Keratinocyte (primary cell): ENCODE measurements at regions not wholly inside any gene's neighbourhood (a gene's known extent, or its start where the extent isn't known, plus 50 kb on each side); places are given as distances from the start of the nearest gene placed in this dataset.

Source experiments
- DNase-seq: peaks from one replicate; pipeline ENCODE4 v3.0.0-alpha.2; 2011; ENCODE audit warnings: low read depth, missing footprints, low spot score
- FAIRE-seq: peaks from 2 replicates; lab custom pipeline; 2011; peaks lifted over from hg19 to GRCh38; lab: Jason Lieb, UNC
- H2AFZ ChIP-seq: 2 replicates; pipeline ENCODE4 v1.6.0; 2012; ENCODE audit warnings: low read length, control low read depth, inconsistent platforms; ENCODE audit not compliant: control insufficient read depth
- H3K27ac ChIP-seq: 2 replicates; pipeline ENCODE4 v1.5.1; 2011; ENCODE audit warnings: low read length; ENCODE audit not compliant: control insufficient read depth, insufficient read depth
- H3K27me3 ChIP-seq: 3 replicates; pipeline ENCODE4 v1.6.0; 2011; ENCODE audit warnings: low read length; ENCODE audit not compliant: control insufficient read depth, insufficient read depth; ENCODE audit errors: extremely low read depth
- H3K36me3 ChIP-seq, 2 experiments: 2 replicates in 1 of 2; 3 replicates in 1 of 2; pipeline ENCODE4 v1.5.1; 2011; ENCODE audit warnings: low read length in 2 of 2, mild to moderate bottlenecking in 1 of 2; ENCODE audit not compliant: control insufficient read depth in 2 of 2, insufficient read depth in 2 of 2; ENCODE audit errors: extremely low read depth in 1 of 2
- H3K4me1 ChIP-seq: 3 replicates; pipeline ENCODE4 v1.5.1; 2011; ENCODE audit warnings: low read length; ENCODE audit not compliant: control insufficient read depth, insufficient read depth; ENCODE audit errors: extremely low read depth
- H3K4me2 ChIP-seq: 3 replicates; pipeline ENCODE4 v1.6.0; 2011; ENCODE audit warnings: low read depth, low read length; ENCODE audit not compliant: control insufficient read depth, insufficient read depth; ENCODE audit errors: extremely low read depth
- H3K4me3 ChIP-seq, 3 experiments: fragments of 200-600 bp in 1 of 3; sonication (generic) in 1 of 3; 2 replicates in 2 of 3; 3 replicates in 1 of 3; pipeline ENCODE4 v1.5.1; 2011 to 2016; ENCODE audit warnings: low read length in 3 of 3, mild to moderate bottlenecking in 3 of 3, control low read depth in 2 of 3, inconsistent platforms in 1 of 3, low read depth in 1 of 3, mixed read lengths in 1 of 3, mixed run types in 1 of 3, moderate library complexity in 1 of 3; ENCODE audit not compliant: control insufficient read depth in 2 of 3, insufficient read depth in 2 of 3; ENCODE audit errors: extremely low read depth in 1 of 3
- H3K79me2 ChIP-seq: 2 replicates; pipeline ENCODE4 v1.6.0; 2012; ENCODE audit warnings: low read length; ENCODE audit not compliant: control insufficient read depth, insufficient read depth
- H3K9ac ChIP-seq: 3 replicates; pipeline ENCODE4 v1.6.0; 2011; ENCODE audit warnings: low read length; ENCODE audit not compliant: control insufficient read depth, insufficient read depth; ENCODE audit errors: extremely low read depth
- H3K9me1 ChIP-seq: 3 replicates; pipeline ENCODE4 v1.6.0; 2011; ENCODE audit warnings: low read length; ENCODE audit not compliant: control insufficient read depth, insufficient read depth; ENCODE audit errors: extremely low read depth
- H3K9me3 ChIP-seq: 2 replicates; pipeline ENCODE4 v1.5.1; 2012; ENCODE audit warnings: low read depth, low read length; ENCODE audit not compliant: control insufficient read depth
- H4K20me1 ChIP-seq: 3 replicates; pipeline ENCODE4 v1.6.0; 2011; ENCODE audit warnings: low read length; ENCODE audit not compliant: control insufficient read depth, insufficient read depth; ENCODE audit errors: extremely low read depth
- EZH2 ChIP-seq: IDR thresholded peaks from one replicate; pipeline ENCODE4 v1.6.1; 2012; ENCODE audit warnings: inconsistent platforms, mild to moderate bottlenecking, low read length, moderate library complexity
- dilution Hi-C: fragments of 300-500 bp; cut with MboI; formaldehyde crosslinking; loops from one replicate; pipeline ENCODE4 v1.7.0; 2020; ENCODE audit warnings: low sequenced_read_pairs; ENCODE audit not compliant: extremely low pct_ligation_motif_present
- TF ChIP-seq, protein P1 (sequence below), 3 experiments: IDR thresholded peaks in 1 of 3; conservative IDR thresholded peaks in 1 of 3; optimal IDR thresholded peaks in 1 of 3; 2 replicates in 2 of 3; 3 replicates in 1 of 3; pipeline versions ENCODE3 to v1.5.1; 2011; ENCODE audit warnings: low read length in 3 of 3, mild to moderate bottlenecking in 3 of 3, moderate library complexity in 2 of 3, control low read depth in 1 of 3, inconsistent platforms in 1 of 3; ENCODE audit not compliant: insufficient read depth in 2 of 3; ENCODE audit errors: extremely low read depth in 1 of 3

DNA sequence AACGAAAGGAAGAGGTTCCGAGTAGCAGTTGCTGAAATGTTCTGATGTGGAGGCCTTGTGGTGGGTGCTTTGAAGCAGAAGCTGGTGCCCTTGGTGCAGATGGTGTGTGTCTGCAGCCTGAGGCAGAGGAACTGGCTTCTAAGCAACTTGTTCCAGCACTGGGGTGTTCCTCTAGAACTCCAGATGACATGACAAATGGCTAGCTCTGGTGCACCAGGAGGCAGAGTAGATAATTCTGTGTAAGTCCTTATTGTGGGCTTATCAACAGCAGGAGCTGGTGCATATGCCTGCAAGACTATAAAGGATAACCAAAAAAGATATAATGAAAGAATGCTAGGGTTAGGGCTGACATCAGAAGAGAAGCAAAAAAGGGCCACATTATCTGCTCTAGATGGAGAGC lies 76.5 kb downstream of the ARL5B start:
- Histone ChIP-seq H3K79me2 (no peaks in the 10 kb centered on the region), H3K4me3 (no peak overlapping the region), H3K27me3 (no peaks in the 10 kb centered on the region), H3K9me3 (no peaks in the 10 kb centered on the region), H3K4me1 (no peaks in the 10 kb centered on the region), H3K36me3 (no peaks in the 10 kb centered on the region), H3K27ac (no peak overlapping the region), H3K9me1 (no peaks in the 10 kb centered on the region), H4K20me1 (no peaks in the 10 kb centered on the region), H3K4me2 (no peak overlapping the region), H2AFZ (no peak overlapping the region), H3K9ac (no peak overlapping the region)
- FAIRE-seq, result no peak
- TF ChIP-seq, protein P1, sequence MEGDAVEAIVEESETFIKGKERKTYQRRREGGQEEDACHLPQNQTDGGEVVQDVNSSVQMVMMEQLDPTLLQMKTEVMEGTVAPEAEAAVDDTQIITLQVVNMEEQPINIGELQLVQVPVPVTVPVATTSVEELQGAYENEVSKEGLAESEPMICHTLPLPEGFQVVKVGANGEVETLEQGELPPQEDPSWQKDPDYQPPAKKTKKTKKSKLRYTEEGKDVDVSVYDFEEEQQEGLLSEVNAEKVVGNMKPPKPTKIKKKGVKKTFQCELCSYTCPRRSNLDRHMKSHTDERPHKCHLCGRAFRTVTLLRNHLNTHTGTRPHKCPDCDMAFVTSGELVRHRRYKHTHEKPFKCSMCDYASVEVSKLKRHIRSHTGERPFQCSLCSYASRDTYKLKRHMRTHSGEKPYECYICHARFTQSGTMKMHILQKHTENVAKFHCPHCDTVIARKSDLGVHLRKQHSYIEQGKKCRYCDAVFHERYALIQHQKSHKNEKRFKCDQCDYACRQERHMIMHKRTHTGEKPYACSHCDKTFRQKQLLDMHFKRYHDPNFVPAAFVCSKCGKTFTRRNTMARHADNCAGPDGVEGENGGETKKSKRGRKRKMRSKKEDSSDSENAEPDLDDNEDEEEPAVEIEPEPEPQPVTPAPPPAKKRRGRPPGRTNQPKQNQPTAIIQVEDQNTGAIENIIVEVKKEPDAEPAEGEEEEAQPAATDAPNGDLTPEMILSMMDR (optimal IDR thresholded peaks at IDR 0.05 in 1 of 3, IDR thresholded peaks at IDR 0.05 in 1 of 3, conservative IDR thresholded peaks at IDR 0.05 in 1 of 3; ENCODE audit: extremely low read depth in 1 of 3, insufficient read depth in 2 of 3, low read length in 3 of 3), result no peak
- TF ChIP-seq EZH2, result no peak
- dilution Hi-C loops, result no loop called here
- no peak for DNase-seq

DNA sequence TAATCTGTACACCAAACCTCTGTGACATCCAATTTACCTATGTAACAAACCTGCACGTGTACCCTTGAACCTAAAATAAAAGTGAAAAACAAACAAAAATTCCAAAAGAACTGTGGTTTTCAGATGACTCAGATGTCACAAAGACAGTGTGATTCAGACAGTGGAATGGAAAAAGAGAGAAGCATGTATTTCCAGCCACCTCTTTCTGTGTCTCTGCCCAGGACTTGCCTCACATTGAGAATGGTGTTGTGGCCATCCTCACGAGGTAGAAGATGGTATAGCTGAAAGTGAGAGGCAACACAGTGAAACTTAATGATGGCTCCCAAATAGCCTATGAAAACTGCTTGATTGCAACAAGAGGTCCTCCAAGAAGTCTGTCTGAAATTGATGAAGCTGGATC lies 78.0 kb downstream of the ARL5B start:
- Histone ChIP-seq H3K9me1 (no peaks in the 10 kb centered on the region), H3K4me2 (no peak overlapping the region), H3K27ac (no peak overlapping the region), H3K79me2 (no peaks in the 10 kb centered on the region), H3K4me1 (no peaks in the 10 kb centered on the region), H3K27me3 (no peaks in the 10 kb centered on the region), H3K4me3 (no peak overlapping the region), H3K9ac (no peak overlapping the region), H3K9me3 (no peaks in the 10 kb centered on the region), H2AFZ (no peak overlapping the region), H4K20me1 (no peaks in the 10 kb centered on the region), H3K36me3 (no peaks in the 10 kb centered on the region)
- DNase-seq (no peak), FAIRE-seq (no peak)
- dilution Hi-C loops, result no loop called here
- TF ChIP-seq, protein P1 (optimal IDR thresholded peaks at IDR 0.05 in 1 of 3, IDR thresholded peaks at IDR 0.05 in 1 of 3, conservative IDR thresholded peaks at IDR 0.05 in 1 of 3; ENCODE audit: extremely low read depth in 1 of 3, insufficient read depth in 2 of 3, low read length in 3 of 3), result no peak
- no peak for TF ChIP-seq EZH2
